ENCODE measurements at regions not wholly inside any gene's neighbourhood (a gene's known extent, or its start where the extent isn't known, plus 50 kb on each side); places are given as distances from the start of the nearest gene placed in this dataset.

- peaks cover 5% of the 10 kb centered on the region for H3K4me1 ChIP-seq (ENCODE audit: control insufficient read depth, insufficient read depth, low read depth, low read length)
- H3K27me3 ChIP-seq (ENCODE audit: control insufficient read depth in 1 of 2, insufficient read depth in 1 of 2, low read length in 2 of 2) = no peaks in the 10 kb centered on the region
- no peak overlapping the region for H3K14ac ChIP-seq (ENCODE audit: low read length in 2 of 2)
- no peak overlapping the region for H4K8ac ChIP-seq (ENCODE audit: low read length)
- no peak overlapping the region for H2AFZ ChIP-seq (ENCODE audit: low read depth, low read length)
- no peak overlapping the region for H2BK5ac ChIP-seq (ENCODE audit: low read depth, low read length, poor library complexity, severe bottlenecking)
- peak overlapping the region in 1 of 2 experiments; percentile 60 for H2BK12ac ChIP-seq (ENCODE audit: low read length in 2 of 2)
- H3K18ac ChIP-seq (ENCODE audit: low read depth in 1 of 2, low read length in 2 of 2) = no peak overlapping the region
- peak overlapping the region in 1 of 2 experiments; percentile 56 for H3K4ac ChIP-seq (ENCODE audit: low read depth in 1 of 2, low read length in 2 of 2)
- no peak overlapping the region for H4K91ac ChIP-seq (ENCODE audit: low read length)
- H3K23ac ChIP-seq (ENCODE audit: low read length in 2 of 2) = no peak overlapping the region
- DNase-seq = no peak
- no peak overlapping the region for H2BK120ac ChIP-seq (ENCODE audit: low read depth, low read length)
- no peak overlapping the region for H3K4me3 ChIP-seq (ENCODE audit: insufficient read depth in 1 of 2, low read depth in 1 of 2, low read length in 2 of 2)
- H3K36me3 ChIP-seq (ENCODE audit: control insufficient read depth in 1 of 2, insufficient read depth in 2 of 2, low read depth in 1 of 2, low read length in 2 of 2) = no peaks in the 10 kb centered on the region
- no peak overlapping the region for H3K4me2 ChIP-seq (ENCODE audit: low read length, poor library complexity, severe bottlenecking)
- no peaks in the 10 kb centered on the region for H3K9me3 ChIP-seq (ENCODE audit: control insufficient read depth, low read length)
- peak overlapping the region; percentile 12 for H3K9ac ChIP-seq (ENCODE audit: low read length)
- H3K27ac ChIP-seq (ENCODE audit: low read length, poor library complexity, severe bottlenecking) = peak overlapping the region; percentile 38
- H3K79me1 ChIP-seq (replicated peaks; ENCODE audit: low read length, poor library complexity, severe bottlenecking) = no peaks in the 10 kb centered on the region
- no peak overlapping the region for H2BK15ac ChIP-seq (ENCODE audit: low read depth, poor library complexity, severe bottlenecking)
- H2AK5ac ChIP-seq (ENCODE audit: low read length, severe bottlenecking) = no peak overlapping the region
These were observed 104.2 kb upstream of the ELL2 start for GRCh38 chr5:96065685-96066385.

DNA sequence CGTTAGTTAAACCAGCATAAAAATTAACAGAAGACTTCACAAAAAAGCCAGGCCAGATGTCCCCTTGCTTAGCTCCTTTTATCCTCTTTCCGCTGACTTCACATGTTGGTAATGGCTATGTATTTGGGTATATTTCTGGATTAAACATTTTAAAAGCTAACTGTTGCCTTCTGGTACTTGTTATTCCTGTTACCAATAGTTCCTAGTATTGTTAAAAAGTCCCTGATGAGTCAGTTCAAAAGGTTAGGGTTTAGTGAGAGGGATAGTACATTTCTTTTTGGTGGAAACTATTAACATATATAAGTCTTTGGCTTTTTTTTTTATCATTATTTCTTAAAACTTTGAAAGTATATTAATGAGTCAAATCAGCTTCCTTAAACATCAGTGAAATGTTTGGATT, 103.2 kb upstream of the ELL2 start:
- Histone ChIP-seq H3K4me3 (ENCODE audit: insufficient read depth in 1 of 2, low read depth in 1 of 2, low read length in 2 of 2) (no peak overlapping the region), H2BK5ac (ENCODE audit: low read depth, low read length, poor library complexity, severe bottlenecking) (no peak overlapping the region), H2BK120ac (ENCODE audit: low read depth, low read length) (no peak overlapping the region), H3K27me3 (ENCODE audit: control insufficient read depth in 1 of 2, insufficient read depth in 1 of 2, low read length in 2 of 2) (no peaks in the 10 kb centered on the region), H3K23ac (ENCODE audit: low read length in 2 of 2) (no peak overlapping the region), H3K4ac (ENCODE audit: low read depth in 1 of 2, low read length in 2 of 2) (no peak overlapping the region), H2BK12ac (ENCODE audit: low read length in 2 of 2) (no peak overlapping the region), H3K27ac (ENCODE audit: low read length, poor library complexity, severe bottlenecking) (no peak overlapping the region), H3K9me3 (ENCODE audit: control insufficient read depth, low read length) (no peaks in the 10 kb centered on the region), H3K79me1 (replicated peaks; ENCODE audit: low read length, poor library complexity, severe bottlenecking) (no peaks in the 10 kb centered on the region), H3K14ac (ENCODE audit: low read length in 2 of 2) (no peak overlapping the region), H3K4me2 (ENCODE audit: low read length, poor library complexity, severe bottlenecking) (no peak overlapping the region), H2AFZ (ENCODE audit: low read depth, low read length) (no peak overlapping the region), H4K8ac (ENCODE audit: low read length) (no peak overlapping the region), H3K9ac (ENCODE audit: low read length) (peak overlapping the region; percentile 19), H3K18ac (ENCODE audit: low read depth in 1 of 2, low read length in 2 of 2) (no peak overlapping the region), H2AK5ac (ENCODE audit: low read length, severe bottlenecking) (no peak overlapping the region), H3K36me3 (ENCODE audit: control insufficient read depth in 1 of 2, insufficient read depth in 2 of 2, low read depth in 1 of 2, low read length in 2 of 2) (no peaks in the 10 kb centered on the region), H3K4me1 (ENCODE audit: control insufficient read depth, insufficient read depth, low read depth, low read length) (peaks cover 5% of the 10 kb centered on the region), H4K91ac (ENCODE audit: low read length) (no peak overlapping the region), H2BK15ac (ENCODE audit: low read depth, poor library complexity, severe bottlenecking) (no peak overlapping the region)
- DNase-seq = no peak
- WGBS = no CpG with 5 or more reads among the region's 2 CpGs

- Histone ChIP-seq H2AK5ac (ENCODE audit: low read length, severe bottlenecking) (peak overlapping the region; percentile 26), H2AFZ (ENCODE audit: low read depth, low read length) (no peak overlapping the region), H3K14ac (ENCODE audit: low read length in 2 of 2) (no peak overlapping the region), H3K23ac (ENCODE audit: low read length in 2 of 2) (no peak overlapping the region), H3K9ac (ENCODE audit: low read length) (no peak overlapping the region), H3K36me3 (ENCODE audit: control insufficient read depth in 1 of 2, insufficient read depth in 2 of 2, low read depth in 1 of 2, low read length in 2 of 2) (no peaks in the 10 kb centered on the region), H3K4me2 (ENCODE audit: low read length, poor library complexity, severe bottlenecking) (no peak overlapping the region), H3K27me3 (ENCODE audit: control insufficient read depth in 1 of 2, insufficient read depth in 1 of 2, low read length in 2 of 2) (no peaks in the 10 kb centered on the region), H3K9me3 (ENCODE audit: control insufficient read depth, low read length) (no peaks in the 10 kb centered on the region), H2BK5ac (ENCODE audit: low read depth, low read length, poor library complexity, severe bottlenecking) (no peak overlapping the region), H4K8ac (ENCODE audit: low read length) (no peak overlapping the region), H4K91ac (ENCODE audit: low read length) (no peak overlapping the region), H3K18ac (ENCODE audit: low read depth in 1 of 2, low read length in 2 of 2) (no peak overlapping the region), H2BK15ac (ENCODE audit: low read depth, poor library complexity, severe bottlenecking) (no peak overlapping the region), H2BK12ac (ENCODE audit: low read length in 2 of 2) (no peak overlapping the region), H3K4ac (ENCODE audit: low read depth in 1 of 2, low read length in 2 of 2) (no peak overlapping the region), H3K4me1 (ENCODE audit: control insufficient read depth, insufficient read depth, low read depth, low read length) (peaks cover 4% of the 10 kb centered on the region), H2BK120ac (ENCODE audit: low read depth, low read length) (no peak overlapping the region), H3K27ac (ENCODE audit: low read length, poor library complexity, severe bottlenecking) (no peak overlapping the region), H3K79me1 (replicated peaks; ENCODE audit: low read length, poor library complexity, severe bottlenecking) (peaks cover 2% of the 10 kb centered on the region), H3K4me3 (ENCODE audit: insufficient read depth in 1 of 2, low read depth in 1 of 2, low read length in 2 of 2) (no peak overlapping the region)
- WGBS = 100% methylated on average over 1 of the region's 1 CpG
- DNase-seq = no peak
These were observed 101.2 kb upstream of the ELL2 start for GRCh38 chr5:96062836-96063235.

DNA sequence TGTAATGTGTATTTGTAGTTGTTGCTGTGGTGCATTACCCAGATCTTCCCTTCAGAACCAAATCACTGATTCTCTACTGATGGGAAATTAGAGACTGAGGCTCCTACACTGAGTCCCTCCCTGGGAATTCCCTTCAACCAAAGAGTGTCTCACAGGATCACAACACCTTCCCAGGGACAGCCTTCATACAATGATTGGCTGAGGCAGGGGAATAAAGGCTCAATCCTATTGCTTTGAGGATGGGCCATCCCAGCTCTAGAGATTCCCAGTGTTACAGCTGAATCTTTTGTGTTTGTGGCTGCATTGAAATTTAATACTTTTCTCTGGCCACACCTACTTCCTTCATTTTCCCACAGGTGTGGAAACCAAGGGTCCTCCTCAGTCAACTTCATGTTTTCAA, 96.4 kb upstream of the ELL2 start:
- no peak overlapping the region for H4K8ac ChIP-seq (ENCODE audit: low read length)
- no peak overlapping the region for H3K4me2 ChIP-seq (ENCODE audit: low read length, poor library complexity, severe bottlenecking)
- no peak overlapping the region for H2BK120ac ChIP-seq (ENCODE audit: low read depth, low read length)
- no peaks in the 10 kb centered on the region for H3K27me3 ChIP-seq (ENCODE audit: control insufficient read depth in 1 of 2, insufficient read depth in 1 of 2, low read length in 2 of 2)
- no peak overlapping the region for H2BK15ac ChIP-seq (ENCODE audit: low read depth, poor library complexity, severe bottlenecking)
- H3K9ac ChIP-seq (ENCODE audit: low read length) = no peak overlapping the region
- H3K27ac ChIP-seq (ENCODE audit: low read length, poor library complexity, severe bottlenecking) = no peak overlapping the region
- DNase-seq = no peak
- H3K14ac ChIP-seq (ENCODE audit: low read length in 2 of 2) = peak overlapping the region in 1 of 2 experiments; percentile 15
- H2AK5ac ChIP-seq (ENCODE audit: low read length, severe bottlenecking) = no peak overlapping the region
- H3K23ac ChIP-seq (ENCODE audit: low read length in 2 of 2) = no peak overlapping the region
- no peak overlapping the region for H2AFZ ChIP-seq (ENCODE audit: low read depth, low read length)
- H2BK5ac ChIP-seq (ENCODE audit: low read depth, low read length, poor library complexity, severe bottlenecking) = no peak overlapping the region
- no peak overlapping the region for H3K18ac ChIP-seq (ENCODE audit: low read depth in 1 of 2, low read length in 2 of 2)
- no peak overlapping the region for H4K91ac ChIP-seq (ENCODE audit: low read length)
- H3K4ac ChIP-seq (ENCODE audit: low read depth in 1 of 2, low read length in 2 of 2) = no peak overlapping the region
- H3K9me3 ChIP-seq (ENCODE audit: control insufficient read depth, low read length) = no peaks in the 10 kb centered on the region
- H3K4me1 ChIP-seq (ENCODE audit: control insufficient read depth, insufficient read depth, low read depth, low read length) = no peaks in the 10 kb centered on the region
- H2BK12ac ChIP-seq (ENCODE audit: low read length in 2 of 2) = peak overlapping the region; percentile 38 to 63
- no peak overlapping the region for H3K4me3 ChIP-seq (ENCODE audit: insufficient read depth in 1 of 2, low read depth in 1 of 2, low read length in 2 of 2)
- peaks cover 2% of the 10 kb centered on the region for H3K79me1 ChIP-seq (replicated peaks; ENCODE audit: low read length, poor library complexity, severe bottlenecking)
- no peaks in the 10 kb centered on the region for H3K36me3 ChIP-seq (ENCODE audit: control insufficient read depth in 1 of 2, insufficient read depth in 2 of 2, low read depth in 1 of 2, low read length in 2 of 2)
